A673 (cell line): ENCODE measurements at regions not wholly inside any gene's neighbourhood (a gene's known extent, or its start where the extent isn't known, plus 50 kb on each side); places are given as distances from the start of the nearest gene placed in this dataset.

ENCODE experiments used
- CTCF ChIP-seq: fragments of 300-800, 200-600 bp; sonication (generic); conservative IDR thresholded peaks from 2 replicates; pipeline ENCODE4 v1.5.1; 2017; ENCODE audit warnings: low read depth, mild to moderate bottlenecking, antibody characterized with exemption, low read length, moderate library complexity, mixed read lengths
- EZH2 ChIP-seq: fragments of 200-600 bp; sonication (generic); IDR thresholded peaks from 2 replicates; pipeline ENCODE4 v1.6.1; 2017; ENCODE audit warnings: borderline replicate concordance, low read depth, mild to moderate bottlenecking, mixed read lengths, antibody characterized with exemption, low read length; ENCODE audit not compliant: poor library complexity, severe bottlenecking

- TF ChIP-seq CTCF = no peak
- no peak for TF ChIP-seq EZH2
These were observed 145.4 kb upstream of the ZNF804A start for GRCh38 chr2:184452907-184453306.
